SK-N-SH (cell line): ENCODE measurements at regions not wholly inside any gene's neighbourhood (a gene's known extent, or its start where the extent isn't known, plus 50 kb on each side); places are given as distances from the start of the nearest gene placed in this dataset.

Experiments
- CTCF ChIP-seq: fragments of 200-600 bp; sonication (generic); IDR thresholded peaks from 2 replicates; pipeline ENCODE4 v1.6.1; 2017; ENCODE audit warnings: antibody characterized with exemption, mild to moderate bottlenecking, moderate library complexity
- GATA2 ChIP-seq: sonication (generic); formaldehyde crosslinking; IDR thresholded peaks from 2 replicates; pipeline ENCODE4 v1.5.0; 2020; ENCODE audit warnings: mild to moderate bottlenecking, missing genetic modification reagents
- USF2 ChIP-seq: fragments of 150-350 bp; IDR thresholded peaks from 2 replicates; pipeline ENCODE4 v1.6.1; 2017; ENCODE audit warnings: antibody characterized with exemption, low read length, low read depth, borderline replicate concordance

GRCh38 chr14:87834594-87834993, 158.4 kb downstream of the GALC start:
- TF ChIP-seq GATA2 (CRISPR knock-in tag) (no peak), CTCF (no peak), USF2 (no peak)
